Transverse colon (tissue), 4 donors: ENCODE measurements at regions not wholly inside any gene's neighbourhood (a gene's known extent, or its start where the extent isn't known, plus 50 kb on each side); places are given as distances from the start of the nearest gene placed in this dataset.

Source experiments
- EP300 ChIP-seq: sonication (generic); formaldehyde crosslinking; IDR thresholded peaks from one replicate; pipeline ENCODE4 v1.6.1; 2017; ENCODE audit warnings: antibody characterized with exemption, low read depth
- POLR2A ChIP-seq: fragments of 450-650 bp; IDR thresholded peaks from one replicate; pipeline ENCODE4 v1.6.1; 2016; ENCODE audit warnings: antibody characterized with exemption, mild to moderate bottlenecking, moderate library complexity
- POLR2AphosphoS5 ChIP-seq, 3 donors: sonication (generic); formaldehyde crosslinking; IDR thresholded peaks; one replicate each; pipeline ENCODE4 v1.6.1; 2016; ENCODE audit warnings: antibody characterized with exemption in 3 of 3
- TF ChIP-seq, protein P1 (sequence below), 5 experiments: fragments of 200-600 bp in 3 of 5; fragments of 450-650 bp in 2 of 5; sonication (generic) in 3 of 5; IDR thresholded peaks; 1 replicate in 2 of 5; 2 replicates in 3 of 5; pipeline ENCODE4 v1.5.1; 2016 to 2017; ENCODE audit warnings: antibody characterized with exemption in 5 of 5, inconsistent platforms in 3 of 5, mild to moderate bottlenecking in 2 of 5, moderate library complexity in 1 of 5

DNA sequence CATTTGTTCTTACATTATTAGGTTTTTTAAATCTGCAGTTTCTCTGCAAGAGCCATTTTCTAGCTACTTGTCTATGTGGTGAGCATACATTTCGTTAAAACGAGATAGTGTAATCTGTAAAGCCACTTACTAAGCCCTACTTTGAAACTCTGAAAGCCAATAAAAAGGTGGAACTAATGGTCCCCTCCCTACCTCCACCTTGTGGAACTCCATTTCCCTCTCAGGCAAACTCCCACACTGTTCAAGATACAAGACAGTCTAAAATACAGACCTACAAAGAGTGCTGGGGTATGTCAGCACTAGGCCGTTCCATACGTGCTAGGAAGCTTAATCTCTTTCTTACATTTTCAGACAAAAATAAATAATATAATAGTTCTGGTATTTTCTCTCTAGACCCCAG lies 74.1 kb downstream of the DUSP6 start:
- TF ChIP-seq, protein P1, sequence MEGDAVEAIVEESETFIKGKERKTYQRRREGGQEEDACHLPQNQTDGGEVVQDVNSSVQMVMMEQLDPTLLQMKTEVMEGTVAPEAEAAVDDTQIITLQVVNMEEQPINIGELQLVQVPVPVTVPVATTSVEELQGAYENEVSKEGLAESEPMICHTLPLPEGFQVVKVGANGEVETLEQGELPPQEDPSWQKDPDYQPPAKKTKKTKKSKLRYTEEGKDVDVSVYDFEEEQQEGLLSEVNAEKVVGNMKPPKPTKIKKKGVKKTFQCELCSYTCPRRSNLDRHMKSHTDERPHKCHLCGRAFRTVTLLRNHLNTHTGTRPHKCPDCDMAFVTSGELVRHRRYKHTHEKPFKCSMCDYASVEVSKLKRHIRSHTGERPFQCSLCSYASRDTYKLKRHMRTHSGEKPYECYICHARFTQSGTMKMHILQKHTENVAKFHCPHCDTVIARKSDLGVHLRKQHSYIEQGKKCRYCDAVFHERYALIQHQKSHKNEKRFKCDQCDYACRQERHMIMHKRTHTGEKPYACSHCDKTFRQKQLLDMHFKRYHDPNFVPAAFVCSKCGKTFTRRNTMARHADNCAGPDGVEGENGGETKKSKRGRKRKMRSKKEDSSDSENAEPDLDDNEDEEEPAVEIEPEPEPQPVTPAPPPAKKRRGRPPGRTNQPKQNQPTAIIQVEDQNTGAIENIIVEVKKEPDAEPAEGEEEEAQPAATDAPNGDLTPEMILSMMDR (IDR thresholded peaks at IDR 0.05), result no peak
- TF ChIP-seq POLR2A (no peak), POLR2AphosphoS5 (IDR thresholded peaks at IDR 0.05) (no peak), EP300 (no peak)
